SK-N-SH treated with all-trans-retinoic acid at 6 μM for 48 hours (cell line): ENCODE measurements at regions not wholly inside any gene's neighbourhood (a gene's known extent, or its start where the extent isn't known, plus 50 kb on each side); places are given as distances from the start of the nearest gene placed in this dataset.

ENCODE experiments used
- ARNTL ChIP-seq: fragments of 450-650 bp; formaldehyde crosslinking; IDR thresholded peaks from 2 replicates; pipeline ENCODE4 v1.5.0; 2020; ENCODE audit warnings: low read depth, mild to moderate bottlenecking, moderate library complexity, borderline replicate concordance
- CSRNP3 ChIP-seq: fragments of 250-450 bp; sonication (Bioruptor Pico); IDR thresholded peaks from 2 replicates; pipeline ENCODE4 v1.5.1; 2021; ENCODE audit warnings: mild to moderate bottlenecking, moderate library complexity
- GLIS3 ChIP-seq: fragments of 250-450 bp; sonication (Bioruptor Pico); IDR thresholded peaks from 2 replicates; pipeline ENCODE4 v1.5.0; 2020; ENCODE audit warnings: mild to moderate bottlenecking, moderate library complexity
- PATZ1 ChIP-seq: fragments of 250-450 bp; sonication (Bioruptor Pico); IDR thresholded peaks from 2 replicates; pipeline ENCODE4 v1.8.0; 2020; ENCODE audit warnings: mild to moderate bottlenecking, moderate library complexity, borderline replicate concordance
- PPARA ChIP-seq: fragments of 250-450 bp; sonication (Bioruptor Pico); IDR thresholded peaks from 2 replicates; pipeline ENCODE4 v1.5.0; 2020; ENCODE audit warnings: mild to moderate bottlenecking, borderline replicate concordance
- SNAI2 ChIP-seq: fragments of 250-450 bp; sonication (Bioruptor Pico); IDR thresholded peaks from 2 replicates; pipeline ENCODE4 v1.5.0; 2020; ENCODE audit warnings: mild to moderate bottlenecking, moderate library complexity
- TCF4 ChIP-seq: fragments of 250-450 bp; sonication (Bioruptor Pico); IDR thresholded peaks from 2 replicates; pipeline ENCODE4 v1.8.0; 2021; ENCODE audit warnings: mild to moderate bottlenecking, moderate library complexity, borderline replicate concordance
- TOX ChIP-seq: fragments of 250-450 bp; sonication (Bioruptor Pico); IDR thresholded peaks from 2 replicates; pipeline ENCODE4 v1.8.0; 2021; ENCODE audit warnings: mild to moderate bottlenecking, moderate library complexity, borderline replicate concordance
- TSHZ2 ChIP-seq: fragments of 250-450 bp; sonication (Bioruptor Pico); IDR thresholded peaks from 2 replicates; pipeline ENCODE4 v1.5.0; 2020; ENCODE audit warnings: mild to moderate bottlenecking, moderate library complexity
- ZFP3 ChIP-seq: fragments of 250-450 bp; sonication (Bioruptor Pico); IDR thresholded peaks from 2 replicates; pipeline ENCODE4 v1.5.0; 2020; ENCODE audit warnings: mild to moderate bottlenecking, moderate library complexity
- ZFP30 ChIP-seq: fragments of 450-650 bp; formaldehyde crosslinking; IDR thresholded peaks from 2 replicates; pipeline ENCODE4 v1.5.0; 2022; ENCODE audit warnings: mild to moderate bottlenecking, moderate library complexity
- ZNF70 ChIP-seq: fragments of 450-650 bp; formaldehyde crosslinking; IDR thresholded peaks from 2 replicates; pipeline ENCODE4 v1.5.0; 2020; ENCODE audit warnings: mild to moderate bottlenecking, moderate library complexity

- TF ChIP-seq TOX (CRISPR knock-in tag) (no peak), SNAI2 (CRISPR knock-in tag) (no peak), PATZ1 (CRISPR knock-in tag) (no peak), GLIS3 (CRISPR knock-in tag) (no peak), CSRNP3 (CRISPR knock-in tag) (no peak), TSHZ2 (no peak), ZFP3 (CRISPR knock-in tag) (no peak), PPARA (no peak), ARNTL (no peak), ZNF70 (CRISPR knock-in tag) (no peak), TCF4 (no peak), ZFP30 (no peak)
These were observed 283.7 kb upstream of the PROK2 start for GRCh38 chr3:72068621-72069020.
